HEK293T (cell line): ENCODE measurements at regions not wholly inside any gene's neighbourhood (a gene's known extent, or its start where the extent isn't known, plus 50 kb on each side); places are given as distances from the start of the nearest gene placed in this dataset.

ENCODE experiments used
- CTCF ChIA-PET: fragments of 350-600 bp; formaldehyde crosslinking; extraction: SDS; loops from one replicate; lab custom pipeline; 2021; ENCODE audit warnings: antibody characterized with exemption, inconsistent platforms; lab: Yijun Ruan, JAX
- POLR2A ChIA-PET: fragments of 350-600 bp; formaldehyde crosslinking; extraction: SDS; loops from one replicate; lab custom pipeline; 2020; ENCODE audit warnings: antibody characterized with exemption, inconsistent platforms; lab: Yijun Ruan, JAX
- DNase-seq: peaks from one replicate; pipeline ENCODE4 v3.0.0; 2012; ENCODE audit warnings: mixed read lengths; ENCODE audit errors: extremely low spot score
- ARNT ChIP-seq: fragments of 450-650 bp; IDR thresholded peaks from 2 replicates; pipeline ENCODE4 v1.6.1; 2017; ENCODE audit warnings: mild to moderate bottlenecking
- BHLHE40 ChIP-seq: fragments of 450-650 bp; IDR thresholded peaks from 2 replicates; pipeline ENCODE4 v1.6.1; 2016; ENCODE audit warnings: mild to moderate bottlenecking, moderate library complexity, borderline replicate concordance
- CTBP1 ChIP-seq: fragments of 450-650 bp; IDR thresholded peaks from 2 replicates; pipeline ENCODE4 v1.6.1; 2016; ENCODE audit warnings: borderline replicate concordance
- ELF4 ChIP-seq: fragments of 450-650 bp; IDR thresholded peaks from 2 replicates; pipeline ENCODE4 v1.6.1; 2017; ENCODE audit warnings: antibody characterized with exemption
- FOXA1 ChIP-seq: fragments of 450-650 bp; IDR thresholded peaks from 2 replicates; pipeline ENCODE4 v1.6.1; 2016; ENCODE audit warnings: mild to moderate bottlenecking
- FOXK2 ChIP-seq: fragments of 450-650 bp; IDR thresholded peaks from 2 replicates; pipeline ENCODE4 v1.6.1; 2016; ENCODE audit warnings: mild to moderate bottlenecking
- FOXM1 ChIP-seq: fragments of 450-650 bp; IDR thresholded peaks from 2 replicates; pipeline ENCODE4 v1.6.1; 2017; ENCODE audit warnings: mild to moderate bottlenecking, borderline replicate concordance
- HDGF ChIP-seq: fragments of 450-650 bp; IDR thresholded peaks from 2 replicates; pipeline ENCODE4 v1.6.1; 2017; ENCODE audit warnings: antibody characterized with exemption, borderline replicate concordance
- L3MBTL2 ChIP-seq: fragments of 450-650 bp; conservative IDR thresholded peaks from 2 replicates; pipeline ENCODE4 v1.6.1; 2016; ENCODE audit warnings: mild to moderate bottlenecking
- LEF1 ChIP-seq: fragments of 450-650 bp; IDR thresholded peaks from 2 replicates; pipeline ENCODE4 v1.6.1; 2017; ENCODE audit warnings: mild to moderate bottlenecking, borderline replicate concordance
- NFRKB ChIP-seq: fragments of 450-650 bp; IDR thresholded peaks from 2 replicates; pipeline ENCODE4 v1.6.1; 2016; ENCODE audit warnings: mild to moderate bottlenecking, moderate library complexity
- PKNOX1 ChIP-seq: fragments of 450-650 bp; IDR thresholded peaks from 2 replicates; pipeline ENCODE4 v1.6.1; 2016
- SP1 ChIP-seq: fragments of 450-650 bp; IDR thresholded peaks from 2 replicates; pipeline ENCODE4 v1.6.1; 2017
- SUZ12 ChIP-seq: fragments of 450-650 bp; IDR thresholded peaks from 2 replicates; pipeline ENCODE4 v1.6.1; 2016; ENCODE audit warnings: mild to moderate bottlenecking
- TARDBP ChIP-seq: fragments of 450-650 bp; IDR thresholded peaks from 2 replicates; pipeline ENCODE4 v1.6.1; 2016
- ZNF384 ChIP-seq: fragments of 450-650 bp; IDR thresholded peaks from 2 replicates; pipeline ENCODE4 v1.6.1; 2016

DNA sequence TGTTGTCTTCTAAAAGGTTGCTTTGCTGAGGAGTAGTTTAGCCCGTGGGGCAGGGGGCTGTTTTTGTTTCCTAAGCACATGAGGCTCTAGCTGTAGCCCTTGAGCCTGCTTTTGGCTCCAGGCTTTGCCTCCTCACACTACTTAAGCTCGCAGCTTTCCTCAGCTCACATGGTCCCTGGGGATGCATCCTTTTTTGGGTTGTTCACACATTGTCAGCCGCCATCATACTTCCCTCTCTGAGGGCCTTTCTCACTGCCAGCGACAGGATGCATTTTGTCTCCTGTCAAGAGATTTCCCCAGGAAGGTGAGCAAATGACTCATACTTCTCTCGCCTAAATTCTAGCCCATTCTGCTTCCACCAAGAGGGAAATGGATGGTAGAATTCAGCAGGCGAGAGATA lies 279.5 kb upstream of the PKDCC start:
- no peak for DNase-seq
- TF ChIP-seq ZNF384 (no peak), TARDBP (no peak), HDGF (no peak), CTBP1 (no peak), ARNT (no peak), FOXA1 (no peak), SP1 (no peak), FOXK2 (no peak), ELF4 (no peak), BHLHE40 (no peak), LEF1 (no peak)
- CTCF ChIA-PET: no interaction called here
- POLR2A ChIA-PET: no interaction called here

- ChIA-PET CTCF (no interaction called here), POLR2A (no interaction called here)
- no peak for DNase-seq
- TF ChIP-seq ELF4 (no peak), SP1 (no peak), SUZ12 (no peak), TARDBP (no peak), FOXK2 (no peak), ARNT (no peak), HDGF (no peak), ZNF384 (no peak), PKNOX1 (no peak), FOXM1 (no peak), BHLHE40 (no peak), NFRKB (no peak), FOXA1 (no peak)
Observed at GRCh38 chr2:41771710-41772109, 276.1 kb upstream of the PKDCC start.

- no peak for DNase-seq
- TF ChIP-seq PKNOX1 (no peak), FOXM1 (no peak), FOXA1 (no peak), FOXK2 (no peak), CTBP1 (no peak), ARNT (no peak), ZNF384 (no peak), NFRKB (no peak), BHLHE40 (no peak), HDGF (no peak), SP1 (no peak), SUZ12 (no peak), TARDBP (no peak), ELF4 (no peak), L3MBTL2 (no peak), LEF1 (no peak)
- ChIA-PET CTCF (no interaction called here), POLR2A (no interaction called here)
Observed at GRCh38 chr2:41772697-41773096, 275.1 kb upstream of the PKDCC start.

- TF ChIP-seq HDGF: no peak
- no peak for TF ChIP-seq LEF1
- TF ChIP-seq NFRKB: no peak
- no peak for TF ChIP-seq SP1
- no peak for TF ChIP-seq SUZ12
- TF ChIP-seq TARDBP: no peak
- no peak for TF ChIP-seq FOXA1
- TF ChIP-seq CTBP1: no peak
- TF ChIP-seq ZNF384: no peak
- no peak for TF ChIP-seq ARNT
- no peak for TF ChIP-seq FOXK2
- TF ChIP-seq BHLHE40: no peak
- TF ChIP-seq FOXM1: no peak
- TF ChIP-seq L3MBTL2: no peak
- TF ChIP-seq ELF4: no peak
- no peak for TF ChIP-seq PKNOX1
- DNase-seq: no peak
Observed at GRCh38 chr2:41774011-41774605, 273.7 kb upstream of the PKDCC start.

GRCh38 chr2:41775366-41776025 lies 272.3 kb upstream of the PKDCC start:
- TF ChIP-seq LEF1 (no peak), NFRKB (no peak), SUZ12 (no peak), ARNT (no peak), SP1 (no peak)
- DNase-seq: no peak
- POLR2A ChIA-PET: no interaction called here
- CTCF ChIA-PET: no interaction called here

More at GRCh38 chr2:41774011-41774605, 273.7 kb upstream of the PKDCC start:
- ChIA-PET POLR2A (no interaction called here), CTCF (no interaction called here)

DNA sequence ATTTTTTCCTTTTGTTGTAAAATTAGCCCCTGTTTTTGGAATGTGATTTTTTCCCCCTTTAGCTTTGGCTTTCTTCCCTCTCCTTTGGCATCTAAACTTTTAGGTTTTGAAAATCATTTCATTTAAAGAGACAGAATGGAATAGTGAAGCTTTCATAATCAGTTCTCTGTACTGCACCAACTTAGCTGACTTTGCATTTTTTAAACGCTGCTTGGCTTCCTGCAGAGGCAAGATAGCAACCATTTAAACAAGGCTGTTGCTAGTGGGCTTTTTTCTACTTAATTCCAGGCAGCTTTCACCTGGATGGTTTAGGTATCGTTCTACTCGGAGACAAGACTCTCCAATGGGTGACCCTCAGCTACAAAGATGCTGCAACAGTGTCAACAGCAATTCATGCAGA lies 267.9 kb upstream of the PKDCC start:
- no peak for DNase-seq
- no peak for TF ChIP-seq LEF1
- no peak for TF ChIP-seq FOXK2
- TF ChIP-seq FOXM1: no peak
- TF ChIP-seq ARNT: no peak
- no peak for TF ChIP-seq BHLHE40
- no peak for TF ChIP-seq ZNF384
- TF ChIP-seq HDGF: no peak
- no peak for TF ChIP-seq SUZ12
- no peak for TF ChIP-seq FOXA1
- no peak for TF ChIP-seq ELF4
- no peak for TF ChIP-seq CTBP1
- no peak for TF ChIP-seq NFRKB
- TF ChIP-seq PKNOX1: no peak
- TF ChIP-seq TARDBP: no peak
- no peak for TF ChIP-seq L3MBTL2
- ChIA-PET CTCF (no interaction called here), POLR2A (no interaction called here)
